SK-N-SH (cell line): ENCODE measurements at regions not wholly inside any gene's neighbourhood (a gene's known extent, or its start where the extent isn't known, plus 50 kb on each side); places are given as distances from the start of the nearest gene placed in this dataset.

ENCODE experiments used
- CTCF ChIA-PET: fragments of 300-600, 350-600 bp; formaldehyde crosslinking; extraction: SDS; loops from one replicate; lab custom pipeline; 2021; lab: Yijun Ruan, JAX
- POLR2A ChIA-PET: fragments of 350-600 bp; sonication (Branson Sonifier 250); formaldehyde crosslinking; extraction: SDS; loops from one replicate; lab custom pipeline; 2020; ENCODE audit warnings: antibody characterized with exemption, inconsistent platforms; lab: Yijun Ruan, JAX
- DNase-seq: peaks from one replicate; pipeline ENCODE4 v3.0.0; 2012
- H2AFZ ChIP-seq: fragments of 200-600 bp; sonication (generic); 2 replicates; pipeline ENCODE4 v1.8.1; 2016; ENCODE audit warnings: antibody characterized with exemption, mild to moderate bottlenecking, low read depth
- H3F3A ChIP-seq: fragments of 200-600 bp; sonication (generic); replicated peaks from 2 replicates; pipeline ENCODE3; 2016; ENCODE audit warnings: antibody characterized with exemption, mild to moderate bottlenecking; ENCODE audit not compliant: insufficient read depth
- H3K27ac ChIP-seq, 2 experiments: fragments of 200-500 bp in 1 of 2; fragments of 200-600 bp in 1 of 2; sonication (Bioruptor generic) in 1 of 2; sonication (generic), shearing (Covaris generic) in 1 of 2; 2 replicates each; pipeline versions ENCODE4 v1.5.1 to v1.6.1; 2014 to 2016; ENCODE audit warnings: low read depth in 2 of 2, inconsistent platforms in 1 of 2, low read length in 1 of 2, mild to moderate bottlenecking in 1 of 2, mixed read lengths in 1 of 2
- H3K27me3 ChIP-seq: fragments of 200-600 bp; sonication (generic), shearing (Covaris generic); 2 replicates; pipeline ENCODE4 v1.6.1; 2016; ENCODE audit warnings: mixed run types; ENCODE audit not compliant: insufficient read depth
- H3K36me3 ChIP-seq, 2 experiments: fragments of 200-500 bp in 1 of 2; fragments of 200-600 bp in 1 of 2; sonication (Bioruptor generic) in 1 of 2; sonication (generic) in 1 of 2; replicated peaks in 1 of 2; 2 replicates each; pipeline versions ENCODE3 to v1.5.1; 2014 to 2016; ENCODE audit warnings: low read length in 1 of 2, mild to moderate bottlenecking in 1 of 2; ENCODE audit not compliant: insufficient read depth in 2 of 2, control insufficient read depth in 1 of 2
- H3K4me1 ChIP-seq, 2 experiments: fragments of 200-500 bp in 1 of 2; fragments of 200-600 bp in 1 of 2; sonication (Bioruptor generic) in 1 of 2; sonication (generic), shearing (Covaris generic) in 1 of 2; 2 replicates each; pipeline versions ENCODE4 v1.5.1 to v1.6.1; 2014 to 2016; ENCODE audit warnings: low read depth in 1 of 2, low read length in 1 of 2, mixed run types in 1 of 2; ENCODE audit not compliant: insufficient read depth in 2 of 2, control insufficient read depth in 1 of 2
- H3K4me2 ChIP-seq: fragments of 200-600 bp; sonication (generic), shearing (Covaris generic); 2 replicates; pipeline ENCODE4 v1.6.1; 2017; ENCODE audit warnings: mixed run types
- H3K4me3 ChIP-seq, 2 experiments: fragments of 200-500 bp in 1 of 2; fragments of 200-600 bp in 1 of 2; sonication (Bioruptor generic) in 1 of 2; sonication (generic), shearing (Covaris generic) in 1 of 2; 2 replicates each; pipeline versions ENCODE4 v1.5.1 to v1.8.1; 2014 to 2016; ENCODE audit warnings: low read depth in 2 of 2, inconsistent platforms in 1 of 2, low read length in 1 of 2, mild to moderate bottlenecking in 1 of 2, mixed read lengths in 1 of 2, moderate library complexity in 1 of 2
- H3K79me2 ChIP-seq: fragments of 200-600 bp; sonication (generic); 2 replicates; pipeline ENCODE4 v1.8.1; 2017; ENCODE audit warnings: mild to moderate bottlenecking; ENCODE audit not compliant: insufficient read depth
- H3K9ac ChIP-seq: fragments of 200-600 bp; sonication (generic); 2 replicates; pipeline ENCODE4 v1.6.1; 2017; ENCODE audit warnings: mixed run types
- H3K9me2 ChIP-seq: fragments of 200-600 bp; sonication (generic); 2 replicates; pipeline ENCODE4 v1.6.1; 2017; ENCODE audit warnings: mixed run types
- H3K9me3 ChIP-seq: fragments of 200-600 bp; sonication (generic); 2 replicates; pipeline ENCODE4 v1.6.1; 2017; ENCODE audit warnings: mixed run types, mild to moderate bottlenecking, moderate library complexity
- H4K20me1 ChIP-seq: fragments of 200-600 bp; sonication (generic); 2 replicates; pipeline ENCODE4 v1.6.1; 2017; ENCODE audit warnings: mild to moderate bottlenecking, mixed run types; ENCODE audit not compliant: insufficient read depth
- CTCF ChIP-seq: fragments of 200-600 bp; sonication (generic); IDR thresholded peaks from 2 replicates; pipeline ENCODE4 v1.6.1; 2017; ENCODE audit warnings: antibody characterized with exemption, mild to moderate bottlenecking, moderate library complexity
- ELF1 ChIP-seq: IDR thresholded peaks from 2 replicates; pipeline ENCODE4 v1.4.0; 2012
- EP300 ChIP-seq, 2 experiments: IDR thresholded peaks; 2 replicates each; pipeline versions ENCODE4 v1.4.0 to v1.6.1; 2012; ENCODE audit warnings: borderline replicate concordance in 1 of 2, low read depth in 1 of 2, low read length in 1 of 2
- EZH2phosphoT487 ChIP-seq: fragments of 200-600 bp; sonication (generic); IDR thresholded peaks from 2 replicates; pipeline ENCODE4 v1.6.1; 2017; ENCODE audit warnings: low read depth, mixed run types, mild to moderate bottlenecking, antibody characterized with exemption, moderate library complexity, borderline replicate concordance
- FOSL2 ChIP-seq: IDR thresholded peaks from 2 replicates; pipeline ENCODE4 v1.4.0; 2012; ENCODE audit warnings: low read depth, mild to moderate bottlenecking, moderate library complexity, borderline replicate concordance
- FOXJ3 ChIP-seq: sonication (generic); formaldehyde crosslinking; IDR thresholded peaks from 2 replicates; pipeline ENCODE4 v1.5.1; 2020; ENCODE audit warnings: mild to moderate bottlenecking, missing genetic modification reagents
- FOXM1 ChIP-seq: IDR thresholded peaks from 2 replicates; pipeline ENCODE4 v1.4.0; 2012; ENCODE audit warnings: low read depth, mild to moderate bottlenecking
- JUND ChIP-seq: IDR thresholded peaks from 2 replicates; pipeline ENCODE4 v1.4.0; 2012
- MAX ChIP-seq: IDR thresholded peaks from 2 replicates; pipeline ENCODE4 v1.4.0; 2012; ENCODE audit warnings: low read depth
- MEF2A ChIP-seq: IDR thresholded peaks from 2 replicates; pipeline ENCODE4 v1.4.0; 2012; ENCODE audit warnings: low read depth, borderline replicate concordance
- MXI1 ChIP-seq: IDR thresholded peaks from 2 replicates; pipeline ENCODE4 v1.6.1; 2012; ENCODE audit warnings: mild to moderate bottlenecking, low read depth, low read length, improper control_type of control experiment
- NFIC ChIP-seq: IDR thresholded peaks from 2 replicates; pipeline ENCODE4 v1.4.0; 2012; ENCODE audit warnings: borderline replicate concordance
- PBX3 ChIP-seq: IDR thresholded peaks from 2 replicates; pipeline ENCODE4; 2012
- POLR2AphosphoS5 ChIP-seq: IDR thresholded peaks from 2 replicates; pipeline ENCODE4 v1.6.1; 2012; ENCODE audit warnings: low read depth, low read length
- RFX5 ChIP-seq: IDR thresholded peaks from 2 replicates; pipeline ENCODE4 v1.6.1; 2012; ENCODE audit warnings: mild to moderate bottlenecking, improper control_type of control experiment, low read length
- RXRA ChIP-seq: IDR thresholded peaks from 2 replicates; pipeline ENCODE4 v1.4.0; 2012; ENCODE audit warnings: low read depth, mild to moderate bottlenecking, borderline replicate concordance
- SMC3 ChIP-seq: IDR thresholded peaks from 2 replicates; pipeline ENCODE4 v1.6.1; 2012; ENCODE audit warnings: low read depth, low read length, improper control_type of control experiment
- TCF12 ChIP-seq: IDR thresholded peaks from 2 replicates; pipeline ENCODE4 v1.4.0; 2012
- TEAD4 ChIP-seq: IDR thresholded peaks from 2 replicates; pipeline ENCODE4 v1.4.0; 2012; ENCODE audit warnings: mild to moderate bottlenecking, borderline replicate concordance; ENCODE audit not compliant: insufficient read depth
- USF1 ChIP-seq: IDR thresholded peaks from 2 replicates; pipeline ENCODE4 v1.4.0; 2012; ENCODE audit warnings: low read depth, borderline replicate concordance
- USF2 ChIP-seq: fragments of 150-350 bp; IDR thresholded peaks from 2 replicates; pipeline ENCODE4 v1.6.1; 2017; ENCODE audit warnings: antibody characterized with exemption, low read length, low read depth, borderline replicate concordance
- YY1 ChIP-seq: IDR thresholded peaks from 2 replicates; pipeline ENCODE4 v1.4.0; 2012; ENCODE audit warnings: low read depth, mild to moderate bottlenecking
- WGBS: methylation state at CpG from one replicate; pipeline ENCODE4 v1.1.6; 2017; ENCODE audit warnings: low lambda C conversion rate; 5-methylcytosine and 5-hydroxymethylcytosine counted together

GRCh38 chr13:47175172-47175866, 278.5 kb upstream of the HTR2A start:
- H3K27ac ChIP-seq: peak overlapping the region; percentile 71 to 74
- H3K36me3 ChIP-seq: no peaks in the 10 kb centered on the region
- H3K4me3 ChIP-seq: no peak overlapping the region
- ChIA-PET POLR2A (no interaction called here), CTCF (no interaction called here)
- H3K79me2 ChIP-seq: no peaks in the 10 kb centered on the region
- under 1% methylated on average over 3 of the region's 3 CpGs for WGBS
- TF ChIP-seq EP300 (IDR thresholded peaks at IDR 0.05; ENCODE audit: borderline replicate concordance in 1 of 2, low read depth in 1 of 2, low read length in 1 of 2) (peak; percentile 63 to 91), JUND (peak; percentile 77), MAX (peak; percentile 69; the same call in 1 of the 2 replicates), YY1 (no peak), CTCF (no peak), POLR2AphosphoS5 (peak; percentile 59; the same call in 1 of the 2 replicates), FOXM1 (peak; percentile 80), RXRA (peak; percentile 60; the same call in 1 of the 2 replicates), TEAD4 (peak; percentile 89), FOSL2 (peak; percentile 67), SMC3 (no peak), TCF12 (peak; percentile 98), PBX3 (peak; percentile 86), NFIC (peak; percentile 64; the same call in 1 of the 2 replicates)
- H3F3A ChIP-seq: peaks cover 18% of the 10 kb centered on the region
- H3K27me3 ChIP-seq: no peaks in the 10 kb centered on the region
- 0 out of 2 replicates have a peak overlapping the region, but pooled peaks have one; percentile 8 for H3K9ac ChIP-seq
- no peak for DNase-seq
- H3K9me2 ChIP-seq: no peaks in the 10 kb centered on the region
- no peaks in the 10 kb centered on the region; a peak in 1 of 4 replicates for H3K4me1 ChIP-seq
- H2AFZ ChIP-seq: peak overlapping the region; percentile 43; the same call in 1 of the 2 replicates
- peak overlapping the region; percentile 46; the same call in 1 of the 2 replicates for H3K4me2 ChIP-seq
- no peaks in the 10 kb centered on the region for H3K9me3 ChIP-seq
- no peaks in the 10 kb centered on the region for H4K20me1 ChIP-seq

- peaks cover 16% of the 10 kb centered on the region for H3F3A ChIP-seq
- H3K4me3 ChIP-seq: no peak overlapping the region
- ChIA-PET CTCF (no interaction called here), POLR2A (no interaction called here)
- H3K27me3 ChIP-seq: no peaks in the 10 kb centered on the region
- H4K20me1 ChIP-seq: no peaks in the 10 kb centered on the region
- H3K4me1 ChIP-seq: no peaks in the 10 kb centered on the region; a peak in 1 of 4 replicates
- H3K9me2 ChIP-seq: no peaks in the 10 kb centered on the region
- 57% methylated on average over 1 of the region's 1 CpG for WGBS
- H3K36me3 ChIP-seq: no peaks in the 10 kb centered on the region
- no peak overlapping the region for H3K9ac ChIP-seq
- no peak for DNase-seq
- H2AFZ ChIP-seq: no peak overlapping the region
- no peak overlapping the region for H3K4me2 ChIP-seq
- H3K9me3 ChIP-seq: no peaks in the 10 kb centered on the region
- H3K79me2 ChIP-seq: no peaks in the 10 kb centered on the region
- no peak overlapping the region for H3K27ac ChIP-seq
- no peak for TF ChIP-seq RFX5
- no peak for TF ChIP-seq NFIC
- TF ChIP-seq PBX3: no peak
- no peak for TF ChIP-seq ELF1
- TF ChIP-seq FOXJ3 (CRISPR knock-in tag): no peak
- no peak for TF ChIP-seq FOXM1
- no peak for TF ChIP-seq EZH2phosphoT487
- TF ChIP-seq USF2: no peak
- no peak for TF ChIP-seq MEF2A
- TF ChIP-seq TEAD4: no peak
- no peak for TF ChIP-seq POLR2AphosphoS5
- no peak for TF ChIP-seq MXI1
- TF ChIP-seq RXRA: no peak
- no peak for TF ChIP-seq USF1
Measured at GRCh38 chr13:47170971-47171370, 274.1 kb upstream of the HTR2A start.
